A549 (cell line): ENCODE measurements at regions not wholly inside any gene's neighbourhood (a gene's known extent, or its start where the extent isn't known, plus 50 kb on each side); places are given as distances from the start of the nearest gene placed in this dataset.

Source experiments
- ATAC-seq, 2 experiments: fragments of 200-7000 bp in 1 of 2; fragments of >200 bp in 1 of 2; cut with Nextera tagmentation in 1 of 2; cut with Tn5 transposase in 1 of 2; 3 replicates each; pipeline versions ENCODE4 v1.8.0 to v1.9.1; 2018 to 2020; ENCODE audit warnings: mild to moderate bottlenecking in 1 of 2, moderate library complexity in 1 of 2
- CTCF ChIA-PET: fragments of 300-600 bp; sonication (Branson Sonifier 250); formaldehyde crosslinking; extraction: SDS; loops from one replicate; lab custom pipeline; 2021; ENCODE audit warnings: antibody characterized with exemption, inconsistent platforms; lab: Yijun Ruan, JAX
- POLR2A ChIA-PET: fragments of 350-600 bp; formaldehyde crosslinking; extraction: SDS; loops from one replicate; lab custom pipeline; 2021; ENCODE audit warnings: antibody characterized with exemption, inconsistent platforms; lab: Yijun Ruan, JAX
- DNase-seq, 2 experiments: peaks; one replicate each; pipeline versions ENCODE4 v3.0.0 to v3.0.0-alpha.2; 2011 to 2016; ENCODE audit warnings: low read depth in 1 of 2, low spot score in 1 of 2
- FAIRE-seq: peaks from 2 replicates; lab custom pipeline; 2011; peaks lifted over from hg19 to GRCh38; lab: Jason Lieb, UNC
- H3K27ac ChIP-seq, 2 experiments: fragments of >200 bp; sonication (Bioruptor Twin); formaldehyde crosslinking; 3 replicates each; pipeline ENCODE4 v1.5.1; 2016 to 2017
- H3K4me1 ChIP-seq: fragments of >200 bp; sonication (Bioruptor Twin); formaldehyde crosslinking; 3 replicates; pipeline ENCODE4 v1.6.1; 2016
- H3K4me2 ChIP-seq: fragments of >200 bp; sonication (Bioruptor Twin); formaldehyde crosslinking; 3 replicates; pipeline ENCODE4 v1.6.1; 2016
- H3K4me3 ChIP-seq: fragments of >200 bp; sonication (Bioruptor Twin); formaldehyde crosslinking; 3 replicates; pipeline ENCODE4 v1.5.1; 2016
- H3K9me3 ChIP-seq: fragments of >200 bp; sonication (Bioruptor Twin); formaldehyde crosslinking; 3 replicates; pipeline ENCODE4 v1.6.1; 2016
- CBX8 ChIP-seq: fragments of 200-600 bp; sonication (generic); IDR thresholded peaks from 2 replicates; pipeline ENCODE4 v1.6.1; 2016
- CHD4 ChIP-seq: fragments of 200-600 bp; sonication (generic); IDR thresholded peaks from 2 replicates; pipeline ENCODE4 v1.6.1; 2016; ENCODE audit warnings: antibody characterized with exemption, mild to moderate bottlenecking, borderline replicate concordance
- EP300 ChIP-seq, 2 experiments: fragments of >200 bp; sonication (Bioruptor Twin); formaldehyde crosslinking; IDR thresholded peaks; 2 replicates in 1 of 2; 3 replicates in 1 of 2; pipeline ENCODE4 v1.6.1; 2016 to 2017
- ESRRA ChIP-seq: fragments of 150-350 bp; IDR thresholded peaks from 2 replicates; pipeline ENCODE4 v1.6.1; 2014; ENCODE audit warnings: mild to moderate bottlenecking, low read length, borderline replicate concordance
- FOSL2 ChIP-seq, 2 experiments: fragments of 450-650 bp in 1 of 2; fragments of >200 bp in 1 of 2; sonication (Bioruptor Twin) in 1 of 2; formaldehyde crosslinking; IDR thresholded peaks; 2 replicates each; pipeline versions ENCODE4 v1.5.0 to v1.6.1; 2016 to 2020; ENCODE audit warnings: mild to moderate bottlenecking in 1 of 2, moderate library complexity in 1 of 2
- HDAC2 ChIP-seq: fragments of 200-600 bp; sonication (generic); IDR thresholded peaks from 2 replicates; pipeline ENCODE4 v1.6.1; 2016
- HEYL ChIP-seq: fragments of 250-450 bp; sonication (Bioruptor Pico); IDR thresholded peaks from 2 replicates; pipeline ENCODE4 v1.8.0; 2021; ENCODE audit warnings: mild to moderate bottlenecking, moderate library complexity
- HOXA7 ChIP-seq: fragments of 250-450 bp; sonication (Bioruptor Pico); IDR thresholded peaks from 2 replicates; pipeline ENCODE4 v1.5.0; 2020; ENCODE audit warnings: mild to moderate bottlenecking, moderate library complexity
- HOXB5 ChIP-seq: fragments of 250-450 bp; sonication (Bioruptor Pico); IDR thresholded peaks from 2 replicates; pipeline ENCODE4 v1.5.0; 2020; ENCODE audit warnings: mild to moderate bottlenecking, moderate library complexity
- JUN ChIP-seq, 2 experiments: fragments of >200 bp; sonication (Bioruptor Twin); formaldehyde crosslinking; IDR thresholded peaks; 2 replicates in 1 of 2; 3 replicates in 1 of 2; pipeline ENCODE4 v1.6.1; 2016 to 2017
- KDM5A ChIP-seq: fragments of 200-600 bp; sonication (generic); IDR thresholded peaks from 2 replicates; pipeline ENCODE4 v1.6.1; 2016; ENCODE audit warnings: antibody characterized with exemption, mild to moderate bottlenecking
- MAFK ChIP-seq: fragments of 450-650 bp; IDR thresholded peaks from 2 replicates; pipeline ENCODE4 v1.6.1; 2014; ENCODE audit not compliant: partially characterized antibody
- MYC ChIP-seq: IDR thresholded peaks from 2 replicates; pipeline ENCODE4 v1.6.1; 2012; ENCODE audit warnings: mild to moderate bottlenecking, inconsistent platforms, low read length, improper control_type of control experiment, borderline replicate concordance
- NPAS2 ChIP-seq: fragments of 250-450 bp; sonication (Bioruptor Pico); IDR thresholded peaks from 2 replicates; pipeline ENCODE4 v1.8.0; 2022; ENCODE audit warnings: mild to moderate bottlenecking, moderate library complexity, borderline replicate concordance
- RAD21 ChIP-seq, 2 experiments: fragments of >200 bp in 1 of 2; sonication (Bioruptor Twin) in 1 of 2; formaldehyde crosslinking in 1 of 2; IDR thresholded peaks in 1 of 2; conservative IDR thresholded peaks in 1 of 2; 2 replicates in 1 of 2; 3 replicates in 1 of 2; pipeline ENCODE4 v1.6.1; 2012 to 2018; ENCODE audit warnings: inconsistent platforms in 1 of 2
- RCOR1 ChIP-seq: fragments of 150-350 bp; IDR thresholded peaks from 2 replicates; pipeline ENCODE4 v1.6.1; 2014; ENCODE audit warnings: antibody characterized with exemption, low read length, low read depth
- RFX5 ChIP-seq: fragments of 450-650 bp; IDR thresholded peaks from 2 replicates; pipeline ENCODE4 v1.7.1; 2014; ENCODE audit warnings: antibody characterized with exemption, mild to moderate bottlenecking, moderate library complexity
- RNF2 ChIP-seq: fragments of 200-600 bp; sonication (generic); IDR thresholded peaks from 2 replicates; pipeline ENCODE4 v1.6.1; 2016; ENCODE audit warnings: low read depth, mild to moderate bottlenecking, antibody characterized with exemption, moderate library complexity, borderline replicate concordance
- SREBF2 ChIP-seq: fragments of 450-650 bp; IDR thresholded peaks from 2 replicates; pipeline ENCODE4 v1.6.1; 2014; ENCODE audit warnings: mild to moderate bottlenecking, moderate library complexity
- TFCP2L1 ChIP-seq: fragments of 250-450 bp; sonication (Bioruptor Pico); IDR thresholded peaks from 2 replicates; pipeline ENCODE4 v1.5.0; 2021; ENCODE audit warnings: mild to moderate bottlenecking
- ZFP36 ChIP-seq: fragments of 450-650 bp; IDR thresholded peaks from 2 replicates; pipeline ENCODE4 v1.6.1; 2014; ENCODE audit warnings: borderline replicate concordance; ENCODE audit not compliant: partially characterized antibody
- ZNF302 ChIP-seq: fragments of 250-450 bp; sonication (Bioruptor Pico); IDR thresholded peaks from 2 replicates; pipeline ENCODE4 v1.9.0; 2021; ENCODE audit warnings: inconsistent platforms, mild to moderate bottlenecking, moderate library complexity
- ZSCAN20 ChIP-seq: fragments of 250-450 bp; sonication (Bioruptor Pico); IDR thresholded peaks from 2 replicates; pipeline ENCODE4 v1.8.0; 2022; ENCODE audit warnings: mild to moderate bottlenecking, moderate library complexity
- WGBS: methylation state at CpG from one replicate; pipeline ENCODE4 v1.1.6; 2017; ENCODE audit errors: missing lambda C conversion rate; 5-methylcytosine and 5-hydroxymethylcytosine counted together
- TF ChIP-seq, protein P1 (sequence below): fragments of >200 bp; sonication (Bioruptor Twin); formaldehyde crosslinking; IDR thresholded peaks from 3 replicates; pipeline ENCODE4 v1.5.1; 2016
- TF ChIP-seq, protein P2 (sequence below): fragments of 150-350 bp; IDR thresholded peaks from 2 replicates; pipeline ENCODE4 v1.6.1; 2014; ENCODE audit warnings: low read depth, mild to moderate bottlenecking, low read length

DNA sequence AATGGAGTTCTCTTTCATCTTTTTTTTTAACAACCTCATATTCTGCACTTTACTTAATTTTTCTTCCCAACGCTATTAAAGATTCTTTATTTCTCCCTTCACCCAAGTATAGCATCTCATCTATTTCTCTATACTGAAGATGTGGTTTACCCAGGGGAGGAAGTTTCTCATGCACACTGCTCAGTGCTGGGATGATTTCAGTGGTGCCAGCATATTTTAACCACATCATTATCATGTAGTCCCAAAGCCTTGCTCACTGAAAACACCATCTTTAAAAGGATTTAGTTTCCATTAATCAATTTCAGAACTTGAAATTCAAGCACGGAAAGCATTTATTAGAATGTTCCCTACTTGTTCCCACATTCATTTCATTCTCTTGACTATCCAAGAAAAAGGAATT is 725.7 kb downstream of the USP25 start:
- CTCF ChIA-PET = no interaction called here
- Histone ChIP-seq H3K4me1 (no peaks in the 10 kb centered on the region), H3K9me3 (no peaks in the 10 kb centered on the region), H3K27ac (no peak overlapping the region), H3K4me2 (no peak overlapping the region), H3K4me3 (no peak overlapping the region)
- FAIRE-seq (no peak), DNase-seq (no peak)
- TF ChIP-seq RNF2 (no peak), KDM5A (no peak), HDAC2 (no peak), RAD21 (conservative IDR thresholded peaks at IDR 0.05 in 1 of 2, IDR thresholded peaks at IDR 0.05 in 1 of 2) (no peak), MYC (no peak), ZSCAN20 (CRISPR knock-in tag) (no peak), HEYL (CRISPR knock-in tag) (no peak)
- TF ChIP-seq, all 56 proteins: peak for 0
- 98% methylated on average over 2 of the region's 2 CpGs for WGBS
- POLR2A ChIA-PET = no interaction called here
- no peak for ATAC-seq

DNA sequence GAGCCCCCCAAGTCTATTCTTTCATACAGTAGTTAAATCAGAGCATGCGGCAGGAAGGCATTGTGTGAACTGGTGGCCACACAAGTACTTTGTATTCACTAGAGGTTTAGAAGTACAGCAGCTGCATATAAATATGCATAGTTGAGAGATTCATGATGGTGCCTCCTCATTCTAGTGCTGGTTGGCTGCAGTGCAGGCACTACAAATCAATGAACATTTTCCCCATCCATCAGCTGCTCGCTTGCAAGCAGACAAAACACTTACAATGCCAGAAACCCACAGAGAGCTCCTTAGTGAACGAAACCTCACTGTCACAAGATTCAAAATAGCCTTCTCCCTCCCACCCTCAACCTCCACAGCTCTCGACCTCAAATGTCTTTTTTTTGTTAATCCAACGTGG is 726.2 kb downstream of the USP25 start:
- Histone ChIP-seq H3K4me2 (no peak overlapping the region), H3K9me3 (no peaks in the 10 kb centered on the region), H3K4me1 (no peaks in the 10 kb centered on the region), H3K4me3 (no peak overlapping the region), H3K27ac (no peak overlapping the region)
- FAIRE-seq = no peak
- ChIA-PET CTCF (no interaction called here), POLR2A (no interaction called here)
- ATAC-seq = no peak
- whole genome bisulfite sequencing = 85% methylated on average over 5 of the region's 5 CpGs
- no peak for DNase-seq
- TF ChIP-seq ZNF302 (CRISPR knock-in tag) = no peak
- TF ChIP-seq RFX5 = no peak
- no peak for TF ChIP-seq ZSCAN20 (CRISPR knock-in tag)
- TF ChIP-seq, protein P1, sequence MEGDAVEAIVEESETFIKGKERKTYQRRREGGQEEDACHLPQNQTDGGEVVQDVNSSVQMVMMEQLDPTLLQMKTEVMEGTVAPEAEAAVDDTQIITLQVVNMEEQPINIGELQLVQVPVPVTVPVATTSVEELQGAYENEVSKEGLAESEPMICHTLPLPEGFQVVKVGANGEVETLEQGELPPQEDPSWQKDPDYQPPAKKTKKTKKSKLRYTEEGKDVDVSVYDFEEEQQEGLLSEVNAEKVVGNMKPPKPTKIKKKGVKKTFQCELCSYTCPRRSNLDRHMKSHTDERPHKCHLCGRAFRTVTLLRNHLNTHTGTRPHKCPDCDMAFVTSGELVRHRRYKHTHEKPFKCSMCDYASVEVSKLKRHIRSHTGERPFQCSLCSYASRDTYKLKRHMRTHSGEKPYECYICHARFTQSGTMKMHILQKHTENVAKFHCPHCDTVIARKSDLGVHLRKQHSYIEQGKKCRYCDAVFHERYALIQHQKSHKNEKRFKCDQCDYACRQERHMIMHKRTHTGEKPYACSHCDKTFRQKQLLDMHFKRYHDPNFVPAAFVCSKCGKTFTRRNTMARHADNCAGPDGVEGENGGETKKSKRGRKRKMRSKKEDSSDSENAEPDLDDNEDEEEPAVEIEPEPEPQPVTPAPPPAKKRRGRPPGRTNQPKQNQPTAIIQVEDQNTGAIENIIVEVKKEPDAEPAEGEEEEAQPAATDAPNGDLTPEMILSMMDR = no peak

DNA sequence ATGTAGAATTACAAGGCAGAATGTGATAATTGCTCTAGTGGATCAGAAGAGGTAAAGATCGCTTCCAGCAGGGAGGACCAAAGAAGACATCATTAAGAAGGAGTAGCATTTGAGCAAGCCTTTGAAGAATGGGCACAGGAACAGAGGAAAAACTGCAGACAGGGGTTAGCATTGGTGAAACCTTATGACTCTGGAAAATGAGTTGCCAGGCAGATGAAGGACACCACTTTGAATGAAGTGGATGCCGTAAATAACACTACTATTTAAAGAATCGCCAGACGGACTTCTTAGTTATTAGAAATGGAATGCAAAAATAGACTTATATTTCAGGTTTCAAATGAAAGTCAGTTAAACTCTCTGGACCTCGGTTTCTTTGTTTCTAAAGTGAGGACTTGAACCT is 727.7 kb downstream of the USP25 start:
- no peak overlapping the region for H3K27ac ChIP-seq
- POLR2A ChIA-PET = no interaction called here
- 84% methylated on average over 5 of the region's 5 CpGs for WGBS
- TF ChIP-seq TFCP2L1 (CRISPR knock-in tag) = no peak
- no peak for TF ChIP-seq ZNF302 (CRISPR knock-in tag)
- no peak for TF ChIP-seq ZFP36
- TF ChIP-seq CBX8 = no peak
- TF ChIP-seq HEYL (CRISPR knock-in tag) = no peak
- TF ChIP-seq MAFK = no peak
- TF ChIP-seq, protein P2, sequence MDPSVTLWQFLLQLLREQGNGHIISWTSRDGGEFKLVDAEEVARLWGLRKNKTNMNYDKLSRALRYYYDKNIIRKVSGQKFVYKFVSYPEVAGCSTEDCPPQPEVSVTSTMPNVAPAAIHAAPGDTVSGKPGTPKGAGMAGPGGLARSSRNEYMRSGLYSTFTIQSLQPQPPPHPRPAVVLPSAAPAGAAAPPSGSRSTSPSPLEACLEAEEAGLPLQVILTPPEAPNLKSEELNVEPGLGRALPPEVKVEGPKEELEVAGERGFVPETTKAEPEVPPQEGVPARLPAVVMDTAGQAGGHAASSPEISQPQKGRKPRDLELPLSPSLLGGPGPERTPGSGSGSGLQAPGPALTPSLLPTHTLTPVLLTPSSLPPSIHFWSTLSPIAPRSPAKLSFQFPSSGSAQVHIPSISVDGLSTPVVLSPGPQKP = no peak
- TF ChIP-seq SREBF2 = no peak
- TF ChIP-seq RAD21 (conservative IDR thresholded peaks at IDR 0.05 in 1 of 2, IDR thresholded peaks at IDR 0.05 in 1 of 2) = no peak
- TF ChIP-seq, all 56 proteins: peak for 0
- FAIRE-seq = no peak
- ATAC-seq = no peak
- no peak overlapping the region for H3K4me3 ChIP-seq
- CTCF ChIA-PET = no interaction called here
- H3K4me1 ChIP-seq = no peaks in the 10 kb centered on the region
- H3K9me3 ChIP-seq = no peaks in the 10 kb centered on the region
- H3K4me2 ChIP-seq = no peak overlapping the region
- no peak for DNase-seq

DNA sequence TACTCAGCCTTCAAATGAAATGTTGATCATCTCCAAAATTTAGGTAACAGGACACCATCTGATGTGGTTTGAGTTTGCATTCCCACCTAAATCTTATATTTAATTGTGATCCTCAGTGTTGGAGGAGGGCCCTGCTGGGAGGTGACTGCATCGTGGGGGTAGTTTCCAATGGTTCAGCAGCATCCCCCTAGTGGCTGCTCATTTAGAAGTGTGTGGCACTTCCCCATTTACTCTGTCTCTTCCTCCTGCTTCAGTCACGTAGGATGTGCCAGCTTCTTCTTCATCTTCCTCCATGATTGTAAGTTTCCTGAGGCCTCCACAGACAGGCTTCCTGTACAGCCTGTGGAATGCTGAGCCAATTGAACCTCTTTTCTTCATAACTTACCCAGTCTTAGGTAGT is 731.2 kb downstream of the USP25 start:
- no peak overlapping the region for H3K4me3 ChIP-seq
- FAIRE-seq (no peak), ATAC-seq (no peak), DNase-seq (no peak)
- 65% methylated on average over 2 of the region's 2 CpGs for WGBS
- no peak for TF ChIP-seq ZSCAN20 (CRISPR knock-in tag)
- no peak for TF ChIP-seq CBX8
- TF ChIP-seq TFCP2L1 (CRISPR knock-in tag) = no peak
- no peak for TF ChIP-seq ESRRA
- TF ChIP-seq, protein P1 = no peak
- TF ChIP-seq HOXB5 (CRISPR knock-in tag) = no peak
- TF ChIP-seq RFX5 = no peak
- TF ChIP-seq JUN (IDR thresholded peaks at IDR 0.05) = no peak
- TF ChIP-seq NPAS2 (CRISPR knock-in tag) = no peak
- no peak for TF ChIP-seq MYC
- no peak for TF ChIP-seq CHD4
- TF ChIP-seq RCOR1 = no peak
- no peak for TF ChIP-seq HOXA7
- TF ChIP-seq FOSL2 (IDR thresholded peaks at IDR 0.05) = no peak
- TF ChIP-seq FOSL2 (CRISPR knock-in tag; IDR thresholded peaks at IDR 0.05) = no peak
- no peak for TF ChIP-seq EP300 (IDR thresholded peaks at IDR 0.05)
- TF ChIP-seq, all 56 proteins: peak for 0
- Histone ChIP-seq H3K4me2 (no peak overlapping the region), H3K9me3 (no peaks in the 10 kb centered on the region; the same call in 2 of the 3 replicates), H3K4me1 (no peaks in the 10 kb centered on the region), H3K27ac (no peak overlapping the region)
- ChIA-PET CTCF (no interaction called here), POLR2A (no interaction called here)
